ENCODE measurements at regions not wholly inside any gene's neighbourhood (a gene's known extent, or its start where the extent isn't known, plus 50 kb on each side); places are given as distances from the start of the nearest gene placed in this dataset.

DNA sequence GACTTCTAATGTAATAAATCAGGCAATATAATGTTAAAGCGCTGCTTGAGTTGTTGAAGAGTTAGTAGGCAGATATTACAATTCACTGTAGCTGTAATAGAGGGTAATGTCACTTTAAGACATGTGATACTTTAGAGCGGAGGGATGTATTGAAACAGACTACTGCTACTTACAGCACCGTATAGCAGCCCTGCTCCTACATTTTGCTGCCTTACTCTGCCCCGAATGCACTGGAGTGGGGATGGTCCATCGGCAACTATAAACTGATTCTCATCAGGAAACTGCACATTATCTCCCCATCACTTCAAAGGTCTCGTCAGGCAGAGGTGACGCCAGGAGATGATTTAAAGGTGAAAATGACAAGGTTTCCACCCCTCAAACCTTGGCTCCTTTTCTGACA is 349.7 kb upstream of the SUCLG2 start:
- TF ChIP-seq, protein P1, sequence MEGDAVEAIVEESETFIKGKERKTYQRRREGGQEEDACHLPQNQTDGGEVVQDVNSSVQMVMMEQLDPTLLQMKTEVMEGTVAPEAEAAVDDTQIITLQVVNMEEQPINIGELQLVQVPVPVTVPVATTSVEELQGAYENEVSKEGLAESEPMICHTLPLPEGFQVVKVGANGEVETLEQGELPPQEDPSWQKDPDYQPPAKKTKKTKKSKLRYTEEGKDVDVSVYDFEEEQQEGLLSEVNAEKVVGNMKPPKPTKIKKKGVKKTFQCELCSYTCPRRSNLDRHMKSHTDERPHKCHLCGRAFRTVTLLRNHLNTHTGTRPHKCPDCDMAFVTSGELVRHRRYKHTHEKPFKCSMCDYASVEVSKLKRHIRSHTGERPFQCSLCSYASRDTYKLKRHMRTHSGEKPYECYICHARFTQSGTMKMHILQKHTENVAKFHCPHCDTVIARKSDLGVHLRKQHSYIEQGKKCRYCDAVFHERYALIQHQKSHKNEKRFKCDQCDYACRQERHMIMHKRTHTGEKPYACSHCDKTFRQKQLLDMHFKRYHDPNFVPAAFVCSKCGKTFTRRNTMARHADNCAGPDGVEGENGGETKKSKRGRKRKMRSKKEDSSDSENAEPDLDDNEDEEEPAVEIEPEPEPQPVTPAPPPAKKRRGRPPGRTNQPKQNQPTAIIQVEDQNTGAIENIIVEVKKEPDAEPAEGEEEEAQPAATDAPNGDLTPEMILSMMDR (IDR thresholded peaks at IDR 0.05) = no peak
- TF ChIP-seq POLR2A (IDR thresholded peaks at IDR 0.05) = no peak
